Bronchial epithelial cell (primary cell): ENCODE measurements at regions not wholly inside any gene's neighbourhood (a gene's known extent, or its start where the extent isn't known, plus 50 kb on each side); places are given as distances from the start of the nearest gene placed in this dataset.
"Not testable (repeated sequence)": the region's sequence is repeated elsewhere in the genome, so short reads cannot be mapped to it uniquely, and the experiment has no call there.

ENCODE experiments used
- DNase-seq: peaks from one replicate; pipeline ENCODE4 v3.0.0-alpha.2; 2010; ENCODE audit warnings: low read depth
- FAIRE-seq: peaks from 2 replicates; lab custom pipeline; 2011; peaks lifted over from hg19 to GRCh38; lab: Jason Lieb, UNC
- H3K27me3 ChIP-seq: 2 replicates; pipeline ENCODE4 v1.5.1; 2011; ENCODE audit warnings: low read length; ENCODE audit not compliant: control insufficient read depth, insufficient read depth
- H3K36me3 ChIP-seq: 2 replicates; pipeline ENCODE4 v1.5.1; 2011; ENCODE audit warnings: low read length; ENCODE audit not compliant: control insufficient read depth, insufficient read depth
- H3K4me3 ChIP-seq: 2 replicates; pipeline ENCODE4 v1.5.1; 2011; ENCODE audit warnings: mild to moderate bottlenecking, low read depth, low read length, control low read depth
- CTCF ChIP-seq: IDR thresholded peaks from 2 replicates; pipeline ENCODE4 v1.5.1; 2011; ENCODE audit warnings: mild to moderate bottlenecking, moderate library complexity, low read length, control low read depth, inconsistent platforms; ENCODE audit not compliant: insufficient read depth, severe bottlenecking

GRCh38 chr1:187842406-187843165 is 1013.8 kb downstream of the PLA2G4A start:
- DNase-seq (peak; percentile 89), FAIRE-seq (no peak)
- Histone ChIP-seq H3K36me3 (no peaks in the 10 kb centered on the region), H3K27me3 (no peaks in the 10 kb centered on the region), H3K4me3 (no peak overlapping the region)
- TF ChIP-seq CTCF: no peak

DNA sequence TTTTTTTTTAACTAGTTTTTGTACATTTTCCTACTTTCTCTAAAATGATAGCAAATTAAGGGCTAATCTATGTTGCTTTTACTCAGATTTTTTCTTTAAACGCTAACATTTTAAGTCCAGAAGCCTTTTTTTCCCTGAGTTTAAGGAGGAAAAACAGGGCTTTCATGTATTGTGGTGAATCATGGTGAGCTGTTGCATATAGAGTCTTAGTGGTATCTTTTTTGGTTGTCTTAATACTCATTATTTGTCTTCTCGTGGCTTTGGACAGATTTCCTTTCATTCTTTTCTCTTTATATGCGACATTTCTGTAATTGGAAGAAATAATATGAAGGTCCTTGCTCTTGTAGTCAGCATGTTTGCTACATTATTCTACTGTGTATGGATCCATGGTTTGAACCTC is 1015.6 kb downstream of the PLA2G4A start:
- FAIRE-seq: no peak
- no peak overlapping the region for H3K4me3 ChIP-seq

GRCh38 chr1:187847531-187847930 is 1018.8 kb downstream of the PLA2G4A start:
- Histone ChIP-seq H3K27me3 (no peaks in the 10 kb centered on the region), H3K4me3 (no peak overlapping the region), H3K36me3 (no peaks in the 10 kb centered on the region)
- DNase-seq (no peak), FAIRE-seq (no peak)
- TF ChIP-seq CTCF: no peak

More for the DNA sequence above, 1015.6 kb downstream of the PLA2G4A start:
- peak; percentile 44 for DNase-seq
- H3K36me3 ChIP-seq: no peaks in the 10 kb centered on the region
- no peaks in the 10 kb centered on the region for H3K27me3 ChIP-seq
- no peak for TF ChIP-seq CTCF

DNA sequence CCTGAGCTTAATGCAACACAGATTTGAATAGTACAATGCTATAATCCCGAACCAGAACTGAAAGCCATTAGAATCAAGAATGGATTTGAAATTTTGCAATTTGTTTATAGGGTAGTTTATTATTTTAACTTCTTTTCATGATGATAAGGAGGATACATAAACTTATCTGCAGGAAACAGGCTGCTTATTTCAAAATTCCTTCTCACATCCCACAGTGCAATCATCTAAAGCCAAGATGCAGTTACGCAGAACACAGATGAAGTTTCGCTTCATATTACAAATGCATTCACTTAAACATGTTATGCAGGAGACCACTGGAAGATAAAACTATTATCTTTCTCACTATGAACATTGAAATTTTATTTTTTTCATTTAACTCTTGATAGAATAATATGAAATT is 1019.6 kb downstream of the PLA2G4A start:
- FAIRE-seq (no peak), DNase-seq (no peak)
- no peak overlapping the region for H3K4me3 ChIP-seq
- no peaks in the 10 kb centered on the region for H3K36me3 ChIP-seq
- no peaks in the 10 kb centered on the region for H3K27me3 ChIP-seq
- no peak for TF ChIP-seq CTCF

- not testable (repeated sequence) for DNase-seq, H3K36me3 ChIP-seq, H3K27me3 ChIP-seq, H3K4me3 ChIP-seq, FAIRE-seq
Measured at GRCh38 chr1:187850146-187850545, 1021.4 kb downstream of the PLA2G4A start.

DNA sequence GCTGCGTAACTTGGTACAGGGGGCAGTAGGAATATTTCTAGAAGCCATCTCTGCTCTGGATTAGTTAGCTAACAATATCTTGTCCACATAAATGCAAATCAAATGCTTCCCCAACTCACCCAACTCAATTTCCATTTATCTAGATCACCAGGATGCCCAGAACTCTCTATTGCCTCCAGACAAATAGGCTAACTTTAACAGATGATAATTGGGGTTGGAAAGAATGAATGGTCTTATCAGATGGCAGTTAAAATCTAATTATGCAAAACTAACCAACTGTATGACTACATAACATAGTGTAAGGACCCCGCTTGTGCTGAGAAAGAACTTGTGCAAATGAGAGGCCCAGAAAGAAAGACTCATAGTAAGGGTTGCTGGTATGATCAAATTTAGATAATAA is 1024.8 kb downstream of the PLA2G4A start:
- H3K27me3 ChIP-seq: no peaks in the 10 kb centered on the region
- FAIRE-seq: no peak
- no peak overlapping the region for H3K4me3 ChIP-seq
- H3K36me3 ChIP-seq: no peaks in the 10 kb centered on the region
- no peak for DNase-seq
- no peak for TF ChIP-seq CTCF
